ENCODE measurements at regions not wholly inside any gene's neighbourhood (a gene's known extent, or its start where the extent isn't known, plus 50 kb on each side); places are given as distances from the start of the nearest gene placed in this dataset.
"Not testable (repeated sequence)": the region's sequence is repeated elsewhere in the genome, so short reads cannot be mapped to it uniquely, and the experiment has no call there.

DNA sequence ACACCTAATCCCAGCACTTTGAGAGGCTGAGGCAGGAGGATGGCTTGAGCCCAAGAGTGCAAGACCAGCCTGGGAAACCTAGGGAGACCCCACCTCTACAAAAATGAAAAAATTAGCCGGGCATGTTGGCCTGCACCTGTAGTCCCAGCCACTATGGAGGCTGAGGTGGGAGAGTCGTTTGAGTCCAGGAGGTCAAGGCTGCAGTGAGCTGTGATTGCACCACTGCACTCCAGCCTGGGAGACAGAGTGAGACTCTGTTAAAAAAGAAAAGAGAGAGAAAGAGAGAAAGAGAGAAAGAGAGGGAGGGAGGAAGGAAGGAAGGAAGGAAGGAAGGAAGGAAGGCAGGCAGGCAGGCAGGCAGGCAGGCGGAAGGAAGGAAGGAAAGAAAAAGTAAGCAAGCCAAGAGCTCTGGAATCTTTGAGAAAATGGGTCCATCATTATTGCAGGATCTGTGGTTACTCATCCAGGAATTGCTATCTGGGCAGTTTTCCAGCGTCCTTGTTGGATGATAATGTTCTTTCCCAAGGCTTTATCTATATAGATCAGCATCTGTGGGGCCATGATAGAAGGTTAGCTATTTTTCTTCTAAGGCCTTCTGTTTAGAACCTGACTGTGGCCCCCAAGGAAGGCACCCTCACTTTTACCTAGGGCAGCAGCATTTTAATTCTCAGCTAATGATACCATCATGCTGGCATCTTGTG lies 533.2 kb upstream of the CDH5 start:
- DNase-seq, result no peak

DNA sequence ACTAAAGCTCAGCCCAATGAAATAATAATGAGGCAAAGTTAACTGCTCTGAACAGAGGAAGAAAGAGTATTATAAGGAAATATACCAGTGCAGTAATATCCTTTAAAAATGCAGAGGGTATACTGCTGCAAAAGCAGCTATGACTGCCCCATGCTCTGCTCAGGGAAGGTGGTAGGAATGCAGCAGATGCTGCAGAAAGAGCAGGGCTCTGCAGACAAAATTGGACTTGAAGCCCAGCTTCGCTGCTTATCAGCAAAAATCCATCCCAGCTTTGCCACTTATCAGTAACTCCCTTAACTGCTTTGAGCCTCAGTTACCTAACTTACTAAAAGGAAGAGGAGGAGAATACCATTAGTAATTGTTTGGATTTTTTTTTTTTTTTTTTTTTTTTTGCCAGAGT lies 533.8 kb upstream of the CDH5 start:
- no peak for DNase-seq

DNA sequence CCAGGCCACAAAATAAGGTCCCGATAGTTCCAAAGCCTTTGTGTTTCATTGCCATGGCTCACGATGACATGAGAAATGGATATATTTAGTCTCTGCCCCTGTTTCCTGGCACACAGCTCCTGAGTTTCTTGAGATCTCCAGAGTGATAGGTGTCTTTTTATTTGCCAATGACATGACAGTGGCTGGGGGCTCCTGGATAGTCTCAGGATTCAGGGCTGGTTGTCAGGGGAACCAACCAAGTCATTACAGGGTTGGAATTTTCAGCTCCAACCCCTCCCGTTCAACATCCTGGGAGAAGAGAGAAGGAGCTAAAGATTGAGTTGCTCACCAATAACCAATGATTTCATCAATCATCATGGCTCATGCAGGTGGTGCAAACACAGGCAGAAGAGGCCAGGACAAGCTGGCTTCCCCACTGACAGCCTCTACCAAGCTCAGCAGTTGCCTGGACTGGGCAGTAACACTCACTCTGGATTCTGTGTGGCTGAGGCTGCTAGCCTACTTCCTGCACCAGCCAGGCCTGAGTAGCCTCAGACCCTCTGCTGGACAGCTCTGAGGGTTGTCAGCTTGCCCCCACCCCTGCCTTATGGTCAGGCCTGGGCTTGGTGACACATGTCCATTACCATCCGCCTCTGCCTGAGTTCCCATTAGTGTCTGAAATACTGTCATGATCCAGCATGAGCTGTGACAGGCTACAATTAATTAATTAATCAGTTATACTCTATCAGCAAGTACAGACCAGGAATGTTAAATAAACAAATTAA lies 534.4 kb upstream of the CDH5 start:
- no peak for DNase-seq

DNA sequence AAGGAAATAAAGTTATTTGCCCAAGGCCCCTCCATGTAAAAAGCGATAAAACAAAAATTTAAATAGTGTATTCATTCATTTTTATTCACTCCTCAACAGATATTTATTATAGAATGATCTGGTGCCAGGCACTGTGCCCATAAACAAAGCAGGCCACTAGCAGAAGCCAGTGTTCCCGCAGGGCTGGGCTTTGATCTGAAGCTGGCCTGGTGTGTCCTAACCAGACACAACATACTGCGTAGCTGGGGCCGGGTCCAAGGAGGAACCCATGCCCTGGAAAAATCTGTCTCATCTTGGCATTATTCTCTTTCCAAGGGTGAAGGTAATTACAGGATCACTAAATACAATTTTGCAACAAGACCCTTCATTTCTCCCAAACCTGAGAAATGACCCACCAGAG lies 537.4 kb upstream of the CDH5 start:
- no peak for DNase-seq

DNA sequence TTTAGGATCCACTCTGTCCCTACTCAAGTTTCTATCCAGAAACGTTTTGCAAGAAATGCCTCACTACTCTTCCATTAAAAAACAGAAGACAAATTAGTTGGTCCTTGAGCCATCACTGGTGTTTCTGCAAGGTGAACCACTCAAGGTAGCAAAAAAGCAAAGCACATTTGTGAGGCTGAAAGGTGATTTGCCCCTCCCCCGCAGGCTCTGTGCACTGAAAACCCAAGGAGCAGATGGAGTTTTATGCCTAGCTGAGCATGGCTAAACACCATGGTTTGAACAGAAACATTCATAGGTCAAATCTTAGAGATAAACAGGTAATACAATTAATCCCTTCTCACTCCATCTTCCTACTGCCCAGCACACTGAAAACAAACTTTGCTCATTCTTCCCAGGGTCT lies 538.2 kb upstream of the CDH5 start:
- DNase-seq, result no peak

DNA sequence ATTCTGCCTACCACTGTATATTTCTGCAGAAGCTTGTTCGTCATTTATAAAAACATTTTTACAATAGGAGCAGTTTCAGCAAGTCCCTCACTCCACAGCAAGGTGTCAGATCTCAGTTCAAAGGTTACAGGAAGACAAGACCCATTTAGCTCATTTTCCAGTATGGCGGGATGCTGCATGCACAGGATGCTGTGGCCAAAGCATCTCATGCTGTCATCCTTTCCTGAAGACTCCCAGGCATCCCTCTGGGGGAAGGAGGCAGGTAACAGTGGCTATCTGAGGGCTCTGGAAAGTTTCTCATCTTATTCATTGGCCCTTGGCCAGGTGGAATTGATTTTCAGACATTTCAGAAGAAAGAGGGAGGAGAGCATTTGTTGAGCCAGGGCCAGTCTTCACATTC lies 539.3 kb upstream of the CDH5 start:
- DNase-seq, result no peak

DNA sequence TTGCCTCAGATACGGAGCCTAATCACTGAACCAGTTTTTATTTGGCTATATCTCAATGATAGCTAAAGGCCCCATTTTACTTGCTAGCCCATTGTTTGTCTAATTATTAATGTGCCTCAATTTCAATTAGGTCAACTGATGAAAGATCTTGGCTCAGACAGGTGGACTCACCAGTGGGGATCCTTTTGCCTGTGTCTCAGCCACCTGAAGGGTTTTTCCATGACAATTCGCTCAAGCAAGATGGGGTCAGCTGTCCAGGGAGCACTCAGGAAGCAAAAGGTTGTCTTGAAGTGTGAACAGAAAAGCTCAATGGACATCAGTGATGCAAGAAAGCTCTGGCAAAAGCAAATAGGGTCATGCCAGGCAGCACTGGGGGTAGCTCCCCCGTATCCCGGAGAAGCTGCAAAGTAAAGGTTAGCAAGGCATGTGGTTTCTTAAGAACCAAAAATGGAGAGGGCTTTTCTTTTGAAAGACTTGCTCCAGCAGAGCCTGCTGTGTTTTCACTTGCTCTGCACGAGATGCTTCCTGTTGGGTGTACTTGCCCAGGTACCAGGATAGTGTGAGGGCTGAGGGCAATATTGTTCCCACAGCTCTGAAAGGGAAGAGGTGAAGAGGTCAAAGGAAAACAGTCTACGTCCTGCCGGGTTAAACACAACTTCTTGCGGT lies 541.2 kb upstream of the CDH5 start:
- no peak for DNase-seq

DNA sequence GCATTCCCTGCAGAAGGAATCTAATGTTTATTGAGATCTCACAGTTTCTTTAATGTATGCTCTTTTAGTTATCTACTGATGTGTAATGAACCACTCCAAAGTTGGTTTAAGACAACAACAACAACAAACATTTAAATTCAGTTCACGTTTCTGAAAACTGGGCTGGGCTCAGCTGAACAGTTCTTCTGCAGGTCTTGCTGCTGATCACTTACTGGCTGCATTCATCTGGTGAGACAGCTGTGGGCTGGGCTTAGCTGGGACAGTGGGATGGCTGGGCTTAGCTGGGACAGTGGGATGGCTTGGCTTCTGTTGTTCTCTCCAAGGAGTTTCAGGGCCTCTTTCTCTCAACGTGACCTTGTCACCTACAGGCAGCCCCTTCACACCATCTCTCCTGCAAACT lies 544.3 kb upstream of the CDH5 start:
- DNase-seq, result no peak

DNA sequence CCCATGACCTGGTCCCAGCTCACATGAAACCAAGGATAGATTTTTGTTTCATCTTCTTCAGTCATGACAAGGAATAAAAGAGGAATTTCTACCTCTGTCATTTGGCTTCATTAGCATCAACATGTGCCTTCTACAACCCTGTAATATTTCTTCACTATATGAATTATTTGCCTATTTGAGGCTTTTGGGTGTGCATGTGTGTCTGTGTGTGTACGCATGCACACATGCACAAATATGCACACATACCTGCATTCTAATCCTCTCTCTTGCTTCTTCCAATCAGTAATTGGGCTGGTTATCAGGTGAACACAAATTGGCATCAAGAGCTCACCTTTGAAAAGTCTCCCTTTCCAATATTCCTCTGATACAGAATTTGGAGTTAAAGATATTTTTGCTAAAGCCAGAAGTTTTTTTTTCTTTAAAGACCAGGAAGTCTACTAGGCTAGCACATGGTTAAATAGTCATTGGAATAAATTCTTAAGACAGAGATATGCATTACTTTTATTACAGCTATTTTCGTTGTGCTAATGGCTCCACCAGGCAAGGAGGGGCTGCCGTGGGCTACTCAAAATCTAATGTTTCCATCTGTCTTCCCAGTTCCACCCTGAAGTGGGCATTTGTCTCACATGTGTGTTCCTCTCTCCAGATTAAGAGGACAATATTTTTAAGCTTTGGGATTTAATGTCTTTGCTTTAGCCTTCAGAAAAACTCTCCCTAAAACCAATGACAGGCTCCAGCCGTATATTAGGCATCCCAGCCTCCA lies 547.2 kb upstream of the CDH5 start:
- no peak for DNase-seq

DNA sequence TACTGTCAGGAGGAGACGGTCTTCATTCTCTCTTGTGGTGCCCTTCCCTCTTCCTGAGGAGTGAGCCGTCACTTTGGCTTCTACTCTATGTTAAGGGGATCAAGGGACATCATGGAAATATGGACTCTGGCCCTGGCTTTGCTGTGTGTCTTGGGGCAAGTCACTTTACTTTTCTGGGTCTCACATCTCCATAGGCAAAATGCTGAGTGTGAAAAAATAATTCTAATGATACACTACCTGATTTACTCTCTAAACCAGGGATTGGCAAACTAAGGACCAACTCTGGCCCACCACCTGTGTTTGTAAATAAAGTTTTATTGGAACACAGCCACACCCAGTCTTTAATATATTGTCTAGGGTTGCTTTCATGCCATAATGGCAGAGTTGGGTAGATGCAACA lies 548.7 kb upstream of the CDH5 start:
- no peak for DNase-seq

DNA sequence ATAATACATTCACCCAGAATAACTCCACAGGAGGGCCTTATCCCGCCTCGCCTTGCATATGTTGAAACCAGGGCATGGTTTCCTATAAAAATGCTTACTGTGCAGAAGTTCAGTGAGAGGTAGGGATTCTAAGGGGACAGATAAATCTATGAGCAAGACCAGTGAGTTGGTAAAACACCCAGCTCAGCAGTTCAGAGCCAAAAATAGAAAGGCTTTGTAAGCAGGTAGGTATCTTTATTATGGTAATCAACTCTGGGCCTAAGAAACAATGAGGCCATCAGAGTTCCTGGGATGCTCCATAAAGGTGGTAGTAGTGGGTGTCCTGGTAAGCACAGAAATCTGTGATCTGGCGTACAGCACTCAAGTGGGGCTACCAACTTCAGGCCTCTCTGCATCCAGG lies 549.4 kb upstream of the CDH5 start:
- DNase-seq, result no peak

DNA sequence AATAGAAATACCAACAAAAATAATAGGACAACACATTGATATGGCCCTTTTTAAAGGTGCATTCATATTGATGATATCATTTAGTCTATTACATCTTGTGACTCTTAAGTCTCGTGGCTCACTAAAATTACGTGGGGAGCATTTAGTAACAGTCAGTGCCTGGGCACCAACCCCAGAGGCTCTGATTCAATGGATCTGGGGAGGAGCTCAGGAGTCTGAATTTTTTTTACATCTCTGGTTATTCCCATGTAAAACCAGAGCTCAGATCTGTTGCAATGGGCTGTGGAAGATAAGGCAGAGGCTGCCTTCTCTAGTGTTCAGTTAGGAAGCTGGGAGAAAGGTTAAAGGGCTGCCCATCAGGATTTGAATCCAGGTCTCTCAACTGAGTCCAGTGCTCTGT lies 549.9 kb upstream of the CDH5 start:
- DNase-seq, result no peak

DNA sequence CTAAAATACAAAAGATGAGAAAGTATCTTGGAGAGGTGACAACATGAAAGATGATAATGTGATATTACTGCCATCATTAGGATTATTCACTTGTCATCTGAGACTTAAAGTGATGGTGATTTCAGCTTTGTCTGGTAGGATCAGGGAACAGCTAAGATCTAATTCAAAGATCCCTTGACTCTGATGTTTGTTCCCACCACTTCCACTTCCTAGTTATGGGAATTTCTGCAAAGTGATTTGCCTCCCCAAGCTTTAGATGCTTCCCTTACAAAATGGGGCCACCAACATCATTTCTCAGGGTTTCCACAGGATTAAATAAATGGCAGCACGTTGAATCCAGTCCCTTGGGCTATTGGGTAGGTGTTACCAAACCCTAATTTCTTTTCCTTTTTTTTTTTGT lies 550.8 kb upstream of the CDH5 start:
- no peak for DNase-seq

DNA sequence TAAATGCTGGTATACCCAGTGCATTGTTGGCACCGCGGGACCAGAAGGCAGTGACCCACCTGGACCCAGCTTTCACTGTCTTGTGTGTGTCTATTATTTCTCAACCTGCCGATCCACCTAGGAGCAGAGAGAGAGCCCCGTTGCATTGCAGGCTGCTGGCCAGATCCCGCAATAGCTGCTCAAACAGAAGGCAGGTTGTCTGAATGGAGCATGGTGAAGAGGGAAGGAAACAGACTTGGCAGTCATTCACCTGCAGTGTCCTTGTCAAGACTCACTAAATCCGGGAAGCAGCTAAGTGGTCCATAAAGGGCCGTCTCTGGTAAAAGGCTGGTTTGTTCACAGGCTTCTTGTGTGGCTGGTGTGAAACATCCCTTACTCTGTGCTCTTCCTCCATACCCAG lies 552.6 kb upstream of the CDH5 start:
- not testable (repeated sequence) for DNase-seq

DNA sequence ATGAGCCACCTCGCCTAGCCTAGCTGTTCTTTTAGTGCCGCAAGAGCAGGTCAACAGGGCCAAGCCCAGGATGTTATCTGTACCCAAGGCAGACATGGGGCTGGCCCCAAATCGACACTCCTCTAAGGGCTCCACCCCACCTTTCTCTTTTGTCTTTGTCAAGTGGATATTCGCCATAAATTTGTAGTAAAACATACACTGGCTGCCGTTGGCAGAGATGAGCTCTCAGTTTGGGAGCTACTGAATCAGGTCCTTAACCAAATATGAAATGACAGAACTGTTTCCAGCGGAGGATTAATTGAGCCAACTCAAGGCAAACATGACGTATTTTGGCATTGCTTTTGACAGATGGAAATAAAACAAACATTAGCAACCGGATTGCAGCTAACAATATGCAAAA lies 556.9 kb upstream of the CDH5 start:
- no peak for DNase-seq

DNA sequence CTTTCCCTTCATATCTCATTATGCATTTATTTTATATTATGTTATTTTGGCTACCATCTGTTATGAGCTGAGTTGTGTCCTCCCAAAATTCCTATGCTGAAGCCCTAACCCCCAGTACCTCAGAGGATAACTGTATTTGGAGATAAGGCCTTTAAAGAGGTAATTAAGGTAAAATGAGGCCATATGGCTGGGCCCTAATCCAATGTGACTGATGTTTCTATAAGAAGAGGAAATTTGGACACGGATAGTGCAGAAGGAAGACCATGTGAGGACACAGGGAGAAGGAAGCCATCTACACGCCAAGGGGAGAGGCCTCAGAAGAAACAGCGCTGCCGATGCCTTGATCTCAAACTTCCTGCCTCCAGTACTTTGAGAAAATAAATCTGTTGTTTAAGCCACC lies 557.7 kb upstream of the CDH5 start:
- DNase-seq, result no peak

DNA sequence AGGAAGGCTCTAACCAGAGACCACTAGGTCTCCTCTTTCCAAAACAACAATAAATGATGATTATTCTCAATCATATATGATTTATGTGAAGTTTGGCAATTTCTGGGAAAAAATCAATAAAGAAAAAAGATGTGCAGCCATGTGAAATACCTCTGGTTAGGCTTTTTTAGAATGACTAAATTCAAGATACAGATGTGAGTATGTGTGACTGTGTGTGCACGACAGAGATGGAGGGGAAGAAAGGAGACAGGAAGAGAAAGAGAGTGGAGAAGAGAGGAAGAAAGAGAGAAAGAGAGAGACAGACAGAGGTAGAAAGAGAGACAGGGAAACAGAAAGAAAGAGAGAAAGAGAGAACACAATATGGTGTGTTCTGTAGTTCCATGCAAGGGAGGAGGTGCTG lies 558.6 kb upstream of the CDH5 start:
- no peak for DNase-seq

DNA sequence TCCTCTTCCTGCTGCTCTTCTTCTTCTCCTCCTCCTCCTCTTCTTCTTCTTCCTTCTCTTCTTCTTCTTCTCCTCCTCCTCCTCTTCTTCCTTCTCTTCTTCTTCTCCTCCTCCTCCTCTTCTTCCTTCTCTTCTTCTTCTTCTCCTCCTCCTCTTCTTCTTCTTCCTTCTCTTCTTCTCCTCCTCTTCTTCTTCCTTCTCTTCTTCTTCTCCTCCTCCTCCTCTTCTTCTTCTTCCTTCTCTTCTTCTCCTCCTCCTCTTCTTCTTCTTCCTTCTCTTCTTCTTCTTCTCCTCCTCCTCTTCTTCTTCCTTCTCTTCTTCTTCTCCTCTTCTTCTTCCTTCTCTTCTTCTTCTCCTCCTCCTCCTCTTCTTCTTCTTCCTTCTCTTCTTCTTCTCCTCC lies 560.8 kb upstream of the CDH5 start:
- DNase-seq, result not testable (repeated sequence)

DNA sequence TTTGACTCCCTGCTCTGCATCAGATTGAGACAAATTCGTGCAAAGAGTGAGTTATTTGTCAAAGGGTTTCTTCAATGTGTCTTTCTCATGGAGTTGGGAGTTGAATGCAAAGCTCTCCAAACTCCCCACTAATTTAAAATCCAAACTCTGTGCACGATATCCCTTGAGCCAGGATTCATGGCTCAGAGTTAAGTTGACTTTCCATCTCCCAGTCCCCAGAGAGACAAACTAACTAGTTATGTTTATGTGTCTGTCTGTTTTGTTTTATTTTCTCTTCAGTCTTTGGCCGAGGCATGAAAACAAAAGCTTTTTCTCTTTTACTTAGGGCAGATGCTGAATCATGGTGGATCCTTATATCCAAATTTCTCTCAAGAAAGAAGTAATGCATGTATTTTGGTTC lies 570.0 kb upstream of the CDH5 start:
- DNase-seq, result no peak

DNA sequence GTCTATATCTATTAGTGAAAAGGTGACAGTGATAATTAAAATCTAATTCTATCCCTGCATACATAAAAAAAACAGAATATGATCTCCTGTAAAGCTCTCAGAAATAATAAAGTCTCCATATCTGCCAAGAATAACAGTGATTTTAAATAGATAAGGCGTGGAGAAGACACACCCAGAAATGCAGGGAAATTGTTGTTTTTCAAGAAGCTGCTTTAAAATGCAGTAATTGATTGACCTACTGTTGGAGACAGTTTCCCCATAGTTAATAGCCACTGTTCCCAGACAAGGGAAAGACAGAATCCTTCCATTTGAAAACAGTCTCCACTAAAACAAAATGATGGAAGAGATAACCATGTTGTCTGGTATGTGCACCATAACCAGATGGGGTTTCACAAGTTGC lies 571.5 kb upstream of the CDH5 start:
- DNase-seq, result no peak

DNA sequence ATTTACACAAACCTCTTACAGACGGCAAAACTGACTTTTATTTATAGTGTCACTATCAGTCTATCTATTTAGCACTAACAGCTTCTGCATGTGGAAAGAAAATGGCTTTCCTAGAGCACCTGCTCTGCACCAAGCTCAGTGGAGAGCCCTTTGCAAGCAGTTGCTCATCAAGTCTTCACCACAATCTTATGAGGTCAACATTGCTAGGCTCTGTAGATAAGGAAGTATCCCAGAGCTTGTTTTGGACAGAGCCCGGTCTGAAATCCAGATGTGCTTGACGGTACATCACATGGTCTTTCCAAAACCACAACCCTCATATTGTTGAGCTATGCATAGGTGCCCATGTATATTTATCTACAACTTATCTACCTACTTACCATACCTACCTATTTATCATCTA lies 572.7 kb upstream of the CDH5 start:
- DNase-seq, result no peak

DNA sequence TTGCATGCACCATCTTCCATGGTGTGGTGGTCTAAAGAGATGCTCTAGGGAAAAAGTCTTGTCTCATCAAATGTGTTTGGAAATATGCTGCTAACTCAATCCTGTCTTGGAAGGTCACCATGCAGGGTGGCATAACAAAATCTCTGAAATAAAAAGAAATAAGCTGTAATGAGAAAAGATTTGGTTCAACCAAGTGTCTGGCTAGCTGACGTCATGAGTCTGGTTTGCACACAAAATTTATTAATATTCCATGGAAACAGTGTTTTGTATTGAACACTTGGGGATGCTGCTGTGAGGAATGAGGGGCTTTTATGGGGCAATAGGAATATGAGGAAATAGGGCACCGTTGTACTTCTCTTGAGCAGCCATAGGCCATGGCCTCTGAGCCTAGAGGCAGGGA lies 575.7 kb upstream of the CDH5 start:
- no peak for DNase-seq
